H9 (cell line): ENCODE measurements at regions not wholly inside any gene's neighbourhood (a gene's known extent, or its start where the extent isn't known, plus 50 kb on each side); places are given as distances from the start of the nearest gene placed in this dataset.

Source experiments
- DNase-seq: peaks from one replicate; pipeline ENCODE4 v3.0.0-alpha.2; 2017
- H2AFZ ChIP-seq: one replicate; pipeline ENCODE4 v1.6.1; 2013; ENCODE audit warnings: mild to moderate bottlenecking, low read length, control low read depth, moderate library complexity
- H2AK5ac ChIP-seq: 2 replicates; pipeline ENCODE4 v1.6.1; 2013; ENCODE audit warnings: low read length, control low read depth, mixed read lengths; ENCODE audit not compliant: insufficient read length
- H2BK120ac ChIP-seq: one replicate; pipeline ENCODE4 v1.6.1; 2013; ENCODE audit warnings: low read depth, mild to moderate bottlenecking, low read length, control low read depth, inconsistent platforms; ENCODE audit not compliant: poor library complexity, severe bottlenecking
- H2BK12ac ChIP-seq: 2 replicates; pipeline ENCODE4 v1.6.1; 2013; ENCODE audit warnings: low read length, control low read depth, mixed read lengths, low read depth; ENCODE audit not compliant: insufficient read length
- H2BK15ac ChIP-seq: 2 replicates; pipeline ENCODE4 v1.6.1; 2013; ENCODE audit warnings: low read depth, low read length, control low read depth
- H2BK20ac ChIP-seq: one replicate; pipeline ENCODE4 v1.6.1; 2013; ENCODE audit warnings: low read depth, mild to moderate bottlenecking, low read length, control low read depth, inconsistent platforms; ENCODE audit not compliant: poor library complexity, severe bottlenecking
- H2BK5ac ChIP-seq: 2 replicates; pipeline ENCODE4 v1.6.1; 2013; ENCODE audit warnings: low read length, control low read depth, mixed read lengths; ENCODE audit not compliant: insufficient read length
- H3K14ac ChIP-seq: 2 replicates; pipeline ENCODE4 v1.6.1; 2013; ENCODE audit warnings: low read length, control low read depth; ENCODE audit not compliant: insufficient read depth
- H3K18ac ChIP-seq: 2 replicates; pipeline ENCODE4 v1.6.1; 2013; ENCODE audit warnings: low read depth, mild to moderate bottlenecking, mixed read lengths, low read length, control low read depth; ENCODE audit not compliant: insufficient read length
- H3K23ac ChIP-seq: 2 replicates; pipeline ENCODE4 v1.6.1; 2013; ENCODE audit warnings: low read length, control low read depth, mixed read lengths, low read depth; ENCODE audit not compliant: insufficient read length
- H3K23me2 ChIP-seq: 2 replicates; pipeline ENCODE4 v1.6.1; 2013; ENCODE audit warnings: low read depth, mild to moderate bottlenecking, mixed read lengths, low read length, control low read depth; ENCODE audit not compliant: insufficient read length, poor library complexity, severe bottlenecking
- H3K27ac ChIP-seq: 2 replicates; pipeline ENCODE4 v1.5.1; 2013; ENCODE audit warnings: low read length, control low read depth, mixed read lengths, low read depth; ENCODE audit not compliant: insufficient read length
- H3K27me3 ChIP-seq: 2 replicates; pipeline ENCODE4 v1.6.1; 2013; ENCODE audit warnings: low read length, control low read depth, inconsistent platforms; ENCODE audit not compliant: insufficient read depth
- H3K4ac ChIP-seq: 2 replicates; pipeline ENCODE4 v1.6.1; 2013; ENCODE audit warnings: low read depth, mild to moderate bottlenecking, control low read depth, inconsistent platforms, low read length, moderate library complexity
- H3K4me1 ChIP-seq: 2 replicates; pipeline ENCODE4 v1.6.1; 2013; ENCODE audit warnings: low read length, control low read depth, inconsistent platforms; ENCODE audit not compliant: insufficient read depth
- H3K4me2 ChIP-seq: 2 replicates; pipeline ENCODE4 v1.6.1; 2013; ENCODE audit warnings: low read length, control low read depth, mixed read lengths; ENCODE audit not compliant: insufficient read length, insufficient read depth
- H3K56ac ChIP-seq: 2 replicates; pipeline ENCODE4 v1.6.1; 2013; ENCODE audit warnings: low read depth, mild to moderate bottlenecking, mixed read lengths, low read length, control low read depth; ENCODE audit not compliant: insufficient read length
- H3K79me1 ChIP-seq: 2 replicates; pipeline ENCODE4 v1.6.1; 2013; ENCODE audit warnings: low read depth, mild to moderate bottlenecking, moderate library complexity, low read length, control low read depth, inconsistent platforms; ENCODE audit not compliant: insufficient read depth, poor library complexity, severe bottlenecking
- H3K79me2 ChIP-seq: 2 replicates; pipeline ENCODE4 v1.6.1; 2013; ENCODE audit warnings: low read length, control low read depth, inconsistent platforms; ENCODE audit not compliant: insufficient read depth
- H3K9ac ChIP-seq: 2 replicates; pipeline ENCODE4 v1.6.1; 2013; ENCODE audit warnings: low read length, control low read depth, mixed read lengths; ENCODE audit not compliant: insufficient read length; ENCODE audit errors: extremely low read depth
- H3K9me3 ChIP-seq: one replicate; pipeline ENCODE4 v1.6.1; 2013; ENCODE audit warnings: low read depth, low read length, inconsistent platforms; ENCODE audit not compliant: control insufficient read depth
- H3T11ph ChIP-seq: one replicate; pipeline ENCODE4 v1.6.1; 2013; ENCODE audit warnings: mild to moderate bottlenecking, low read length, control low read depth, inconsistent platforms
- H4K20me1 ChIP-seq: one replicate; pipeline ENCODE4 v1.6.1; 2013; ENCODE audit not compliant: control insufficient read depth, insufficient read length, insufficient read depth
- H4K5ac ChIP-seq: 2 replicates; pipeline ENCODE4 v1.6.1; 2013; ENCODE audit warnings: low read depth, mild to moderate bottlenecking, mixed read lengths, low read length, control low read depth; ENCODE audit not compliant: insufficient read length
- H4K8ac ChIP-seq: replicated peaks from 2 replicates; pipeline ENCODE4 v1.6.1; 2013; ENCODE audit warnings: low read length, control low read depth, mixed read lengths, low read depth; ENCODE audit not compliant: insufficient read length
- H4K91ac ChIP-seq: 2 replicates; pipeline ENCODE4 v1.6.1; 2013; ENCODE audit warnings: low read depth, mild to moderate bottlenecking, moderate library complexity, mixed read lengths, low read length, control low read depth; ENCODE audit not compliant: insufficient read length
- H3K27ac Mint-ChIP-seq, 3 experiments: 2 replicates in 2 of 3; 3 replicates in 1 of 3; pipeline ENCODE4 v1.8.0; 2020 to 2021; ENCODE audit warnings: mixed read lengths in 3 of 3, mild to moderate bottlenecking in 1 of 3, moderate library complexity in 1 of 3
- H3K27me3 Mint-ChIP-seq: 2 replicates; pipeline ENCODE4 v1.8.0; 2021; ENCODE audit warnings: low read depth, mild to moderate bottlenecking, moderate library complexity, mixed read lengths
- H3K36me3 Mint-ChIP-seq, 3 experiments: 2 replicates in 2 of 3; 3 replicates in 1 of 3; pipeline ENCODE4 v1.8.0; 2020 to 2021; ENCODE audit warnings: low read depth in 3 of 3, mixed read lengths in 3 of 3; ENCODE audit not compliant: insufficient read depth in 1 of 3
- H3K4me1 Mint-ChIP-seq, 2 experiments: 2 replicates each; pipeline ENCODE4 v1.8.0; 2020; ENCODE audit warnings: mixed read lengths in 2 of 2
- H3K4me3 Mint-ChIP-seq, 2 experiments: 2 replicates in 1 of 2; 3 replicates in 1 of 2; pipeline ENCODE4 v1.8.0; 2020 to 2021; ENCODE audit warnings: mild to moderate bottlenecking in 2 of 2, mixed read lengths in 2 of 2, moderate library complexity in 1 of 2
- H3K9me3 Mint-ChIP-seq, 2 experiments: 2 replicates in 1 of 2; 3 replicates in 1 of 2; pipeline ENCODE4 v1.8.0; 2020; ENCODE audit warnings: mild to moderate bottlenecking in 2 of 2, mixed read lengths in 2 of 2, moderate library complexity in 1 of 2
- WGBS: extraction: QIAGEN DNeasy Blood & Tissue Kit; methylation state at CpG from one replicate; pipeline ENCODE4 v1.1.7; 2013; ENCODE audit warnings: missing lambda C conversion rate, low lambda C conversion rate, mixed read lengths; ENCODE audit not compliant: insufficient read length; ENCODE audit errors: extremely low coverage; 5-methylcytosine and 5-hydroxymethylcytosine counted together
- TF ChIP-seq, protein P1 (sequence below): fragments of 200-600 bp; sonication (generic); conservative IDR thresholded peaks from 3 replicates; pipeline ENCODE4 v1.8.0; 2021; ENCODE audit warnings: antibody characterized with exemption, mild to moderate bottlenecking

DNA sequence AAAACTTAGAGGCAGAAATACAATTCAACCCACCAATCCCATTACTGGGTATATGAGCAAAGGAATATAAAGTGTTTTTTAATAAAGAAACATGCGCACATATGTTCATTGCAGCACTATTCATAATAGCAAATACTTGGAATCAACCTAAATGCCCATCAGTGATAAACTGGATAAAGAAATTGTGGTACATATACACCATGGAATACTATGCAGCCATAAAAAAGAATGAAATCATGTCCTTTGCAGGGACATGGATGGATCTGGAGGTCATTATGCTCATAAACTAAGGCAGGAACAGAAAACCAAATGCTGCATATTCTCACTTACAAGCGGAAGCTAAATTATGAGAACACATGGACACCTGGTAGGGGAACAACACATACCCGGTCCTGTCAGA is 807.7 kb upstream of the INTU start:
- no peaks in the 10 kb centered on the region for H3K23me2 ChIP-seq
- no peak overlapping the region for H4K8ac ChIP-seq
- no CpG with 5 or more reads among the region's 3 CpGs for WGBS
- H3K9me3 ChIP-seq, result no peaks in the 10 kb centered on the region
- Mint-ChIP-seq H3K36me3 (peaks cover 0 to 8% (median 0%) of the 10 kb centered on the region in 3 experiments; a peak in 3 of 7 replicates), H3K27ac (no peak overlapping the region), H3K9me3 (peaks cover 1 to 9% of the 10 kb centered on the region in 2 experiments; a peak in 2 of 5 replicates), H3K4me3 (no peak overlapping the region), H3K4me1 (no peaks in the 10 kb centered on the region), H3K27me3 (no peaks in the 10 kb centered on the region)
- H4K20me1 ChIP-seq, result no peaks in the 10 kb centered on the region
- no peak overlapping the region for H2BK12ac ChIP-seq
- no peak overlapping the region for H3K4ac ChIP-seq
- no peaks in the 10 kb centered on the region for H3K79me2 ChIP-seq
- no peak overlapping the region for H3K23ac ChIP-seq
- no peak overlapping the region for H2BK15ac ChIP-seq
- H3K18ac ChIP-seq, result no peak overlapping the region
- H2BK120ac ChIP-seq, result no peak overlapping the region
- H3K27me3 ChIP-seq, result no peaks in the 10 kb centered on the region
- H3K4me1 ChIP-seq, result no peaks in the 10 kb centered on the region
- no peak overlapping the region for H4K5ac ChIP-seq
- no peak overlapping the region for H3K56ac ChIP-seq
- H3K14ac ChIP-seq, result no peak overlapping the region
- no peak overlapping the region for H2AFZ ChIP-seq
- H2BK20ac ChIP-seq, result no peak overlapping the region
- no peak overlapping the region for H2BK5ac ChIP-seq
- H3K79me1 ChIP-seq, result no peaks in the 10 kb centered on the region
- H3T11ph ChIP-seq, result no peak overlapping the region
- no peak overlapping the region for H3K4me2 ChIP-seq
- H4K91ac ChIP-seq, result no peak overlapping the region
- H3K9ac ChIP-seq, result no peak overlapping the region
- H3K27ac ChIP-seq, result no peak overlapping the region
- no peak overlapping the region for H2AK5ac ChIP-seq
- TF ChIP-seq, protein P1, sequence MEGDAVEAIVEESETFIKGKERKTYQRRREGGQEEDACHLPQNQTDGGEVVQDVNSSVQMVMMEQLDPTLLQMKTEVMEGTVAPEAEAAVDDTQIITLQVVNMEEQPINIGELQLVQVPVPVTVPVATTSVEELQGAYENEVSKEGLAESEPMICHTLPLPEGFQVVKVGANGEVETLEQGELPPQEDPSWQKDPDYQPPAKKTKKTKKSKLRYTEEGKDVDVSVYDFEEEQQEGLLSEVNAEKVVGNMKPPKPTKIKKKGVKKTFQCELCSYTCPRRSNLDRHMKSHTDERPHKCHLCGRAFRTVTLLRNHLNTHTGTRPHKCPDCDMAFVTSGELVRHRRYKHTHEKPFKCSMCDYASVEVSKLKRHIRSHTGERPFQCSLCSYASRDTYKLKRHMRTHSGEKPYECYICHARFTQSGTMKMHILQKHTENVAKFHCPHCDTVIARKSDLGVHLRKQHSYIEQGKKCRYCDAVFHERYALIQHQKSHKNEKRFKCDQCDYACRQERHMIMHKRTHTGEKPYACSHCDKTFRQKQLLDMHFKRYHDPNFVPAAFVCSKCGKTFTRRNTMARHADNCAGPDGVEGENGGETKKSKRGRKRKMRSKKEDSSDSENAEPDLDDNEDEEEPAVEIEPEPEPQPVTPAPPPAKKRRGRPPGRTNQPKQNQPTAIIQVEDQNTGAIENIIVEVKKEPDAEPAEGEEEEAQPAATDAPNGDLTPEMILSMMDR, result no peak
- DNase-seq, result no peak
